ENCODE measurements at regions not wholly inside any gene's neighbourhood (a gene's known extent, or its start where the extent isn't known, plus 50 kb on each side); places are given as distances from the start of the nearest gene placed in this dataset.
"Not testable (repeated sequence)": the region's sequence is repeated elsewhere in the genome, so short reads cannot be mapped to it uniquely, and the experiment has no call there.

DNA sequence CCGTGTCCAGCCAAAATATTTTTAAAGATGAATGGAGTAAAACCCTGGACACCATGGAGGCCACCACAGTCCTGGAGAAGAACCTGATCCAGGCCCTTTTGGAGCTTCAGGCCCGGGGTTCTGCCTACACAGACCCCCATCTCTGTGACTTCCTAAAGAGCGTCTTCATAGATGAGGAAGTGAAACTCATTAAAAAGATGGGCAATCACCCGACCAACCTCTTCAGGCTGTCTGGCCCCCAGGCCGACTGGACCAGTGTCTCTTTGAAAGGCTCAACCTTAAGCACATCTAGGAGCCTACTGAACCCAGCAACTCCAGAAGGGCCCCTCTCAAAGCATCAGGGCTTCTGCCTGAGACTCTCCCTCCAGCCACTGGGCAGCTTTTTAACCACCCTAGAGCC lies 107.9 kb upstream of the FAM174B start:
- DNase-seq (ENCODE audit: low read depth) = no peak

DNA sequence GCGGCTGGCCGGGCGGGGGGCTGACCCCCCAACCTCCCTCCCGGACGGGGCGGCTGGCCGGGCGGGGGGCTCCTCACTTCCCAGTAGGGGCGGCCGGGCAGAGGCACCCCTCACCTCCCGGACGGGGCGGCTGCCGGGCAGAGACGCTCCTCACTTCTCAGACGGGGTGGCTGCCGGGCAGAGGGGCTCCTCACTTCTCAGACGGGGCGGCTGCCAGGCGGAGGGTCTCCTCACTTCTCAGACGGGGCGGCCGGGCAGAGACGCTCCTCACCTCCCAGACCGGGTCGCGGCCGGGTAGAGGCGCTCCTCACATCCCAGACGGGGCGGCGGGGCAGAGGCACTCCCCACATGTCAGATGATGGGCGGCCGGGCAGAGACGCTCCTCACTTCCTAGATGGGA lies 112.6 kb upstream of the FAM174B start:
- DNase-seq (ENCODE audit: low read depth) = not testable (repeated sequence)

- DNase-seq (ENCODE audit: low read depth) = no peak
Observed at GRCh38 chr15:92770641-92771040, 115.1 kb upstream of the FAM174B start.

DNA sequence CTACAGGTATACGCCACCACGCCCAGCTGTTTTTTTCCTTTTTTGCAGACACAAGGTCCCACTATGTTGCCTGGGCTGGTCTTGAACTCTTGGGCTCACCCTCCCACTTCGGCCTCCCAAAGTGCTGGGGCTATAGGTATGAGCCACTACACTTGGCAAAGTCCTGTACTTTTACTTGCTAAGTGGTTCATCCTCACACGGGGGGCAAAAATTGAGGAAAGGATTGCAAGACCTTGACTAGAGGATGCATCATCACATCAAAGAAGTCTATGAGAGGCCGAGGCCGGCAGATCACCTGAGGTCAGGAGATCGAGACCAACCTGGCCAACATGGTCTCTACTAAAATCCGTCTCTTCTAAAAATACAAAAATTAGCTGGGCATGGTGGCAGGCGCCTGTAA lies 116.5 kb upstream of the FAM174B start:
- no peak for DNase-seq (ENCODE audit: low read depth)

GRCh38 chr15:92772626-92773244 lies 117.2 kb upstream of the FAM174B start:
- no peak for DNase-seq (ENCODE audit: low read depth)

DNA sequence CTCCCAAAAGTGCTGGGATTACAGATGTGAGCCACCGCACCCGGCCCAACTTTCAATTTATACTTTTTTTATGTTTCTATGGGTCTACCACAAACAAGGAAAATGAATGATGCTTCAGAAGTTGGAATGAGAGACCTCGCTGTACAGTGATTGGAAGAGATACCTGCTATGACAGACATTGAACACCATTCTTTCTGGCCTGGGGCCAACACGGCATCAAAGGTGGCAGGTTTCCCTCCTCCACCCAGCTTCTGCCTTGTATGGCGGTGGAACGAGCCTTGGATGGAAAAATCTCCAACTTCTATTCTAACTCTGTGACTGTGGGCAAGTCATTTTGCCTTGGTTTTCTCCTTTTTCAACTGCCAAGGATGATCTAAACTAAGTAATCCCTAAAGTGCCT lies 117.8 kb upstream of the FAM174B start:
- DNase-seq (ENCODE audit: low read depth) = no peak

GRCh38 chr15:92779874-92780273 lies 120.2 kb upstream of the CHD2 start:
- no peak for DNase-seq (ENCODE audit: low read depth)

DNA sequence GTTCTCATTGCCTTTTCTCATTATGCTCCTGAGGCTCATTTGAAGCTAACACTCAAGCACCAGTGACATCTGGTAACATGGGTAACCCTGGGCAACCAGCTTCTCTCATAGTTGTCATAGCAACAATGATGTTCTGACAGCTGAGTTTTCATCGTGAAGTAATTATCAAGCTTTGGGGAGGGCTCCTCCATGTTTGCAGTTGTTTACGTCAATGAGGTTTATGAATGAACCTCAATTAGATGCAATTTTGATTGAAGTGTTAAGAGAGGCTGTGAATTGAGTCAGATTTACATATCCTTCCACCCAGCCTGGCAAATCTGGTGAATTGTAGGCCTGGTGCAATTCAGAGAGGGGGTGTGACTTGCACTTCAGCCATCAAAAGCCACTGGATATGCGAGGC lies 119.3 kb upstream of the CHD2 start:
- no peak for DNase-seq (ENCODE audit: low read depth)

GRCh38 chr15:92781925-92782453 lies 118.1 kb upstream of the CHD2 start:
- no peak for DNase-seq (ENCODE audit: low read depth)

- DNase-seq (ENCODE audit: low read depth) = no peak
Observed at GRCh38 chr15:92787116-92787515, 113.0 kb upstream of the CHD2 start.

GRCh38 chr15:92788196-92788595 lies 111.9 kb upstream of the CHD2 start:
- no peak for DNase-seq (ENCODE audit: low read depth)

DNA sequence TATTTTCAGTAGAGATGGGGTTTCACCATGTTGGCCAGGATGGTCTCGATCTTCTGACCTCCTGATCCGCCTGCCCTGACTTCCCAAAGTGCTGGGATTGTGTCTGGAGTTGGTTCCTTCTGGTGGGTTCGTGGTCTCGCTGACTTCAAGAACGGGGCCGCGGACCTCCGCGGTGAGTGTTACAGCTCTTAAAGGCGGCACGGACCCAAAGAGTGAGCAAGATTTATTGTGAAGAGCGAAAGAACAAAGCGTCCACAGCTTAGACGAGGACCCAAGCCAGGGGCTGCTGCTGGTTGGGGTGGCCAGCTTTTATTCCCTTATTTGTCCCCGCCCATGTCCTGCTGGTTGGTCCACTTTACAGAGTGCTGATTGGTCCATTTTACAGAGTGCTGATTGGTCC lies 111.3 kb upstream of the CHD2 start:
- not testable (repeated sequence) for DNase-seq (ENCODE audit: low read depth)

DNA sequence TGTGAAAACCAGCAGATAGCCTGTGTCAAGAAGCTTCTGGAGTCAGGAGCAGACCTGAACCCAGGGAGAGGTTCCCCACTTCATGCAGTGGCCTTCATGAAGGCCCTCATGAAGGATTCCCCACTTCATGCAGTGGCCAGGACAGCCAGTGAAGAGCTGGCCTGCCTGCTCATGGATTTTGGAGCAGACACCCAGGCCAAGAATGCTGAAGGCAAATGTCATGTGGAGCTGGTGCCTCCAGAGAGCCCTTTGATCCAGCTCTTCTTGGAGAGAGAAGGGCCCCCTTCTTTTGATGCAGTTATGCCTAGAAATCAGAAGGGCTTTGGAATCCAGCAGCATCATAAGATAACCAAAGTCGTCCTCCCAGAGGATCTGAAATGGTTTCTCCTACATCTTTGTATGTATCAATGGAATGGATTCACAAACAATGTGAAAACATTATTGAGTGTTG lies 103.9 kb upstream of the CHD2 start:
- DNase-seq (ENCODE audit: low read depth) = no peak

DNA sequence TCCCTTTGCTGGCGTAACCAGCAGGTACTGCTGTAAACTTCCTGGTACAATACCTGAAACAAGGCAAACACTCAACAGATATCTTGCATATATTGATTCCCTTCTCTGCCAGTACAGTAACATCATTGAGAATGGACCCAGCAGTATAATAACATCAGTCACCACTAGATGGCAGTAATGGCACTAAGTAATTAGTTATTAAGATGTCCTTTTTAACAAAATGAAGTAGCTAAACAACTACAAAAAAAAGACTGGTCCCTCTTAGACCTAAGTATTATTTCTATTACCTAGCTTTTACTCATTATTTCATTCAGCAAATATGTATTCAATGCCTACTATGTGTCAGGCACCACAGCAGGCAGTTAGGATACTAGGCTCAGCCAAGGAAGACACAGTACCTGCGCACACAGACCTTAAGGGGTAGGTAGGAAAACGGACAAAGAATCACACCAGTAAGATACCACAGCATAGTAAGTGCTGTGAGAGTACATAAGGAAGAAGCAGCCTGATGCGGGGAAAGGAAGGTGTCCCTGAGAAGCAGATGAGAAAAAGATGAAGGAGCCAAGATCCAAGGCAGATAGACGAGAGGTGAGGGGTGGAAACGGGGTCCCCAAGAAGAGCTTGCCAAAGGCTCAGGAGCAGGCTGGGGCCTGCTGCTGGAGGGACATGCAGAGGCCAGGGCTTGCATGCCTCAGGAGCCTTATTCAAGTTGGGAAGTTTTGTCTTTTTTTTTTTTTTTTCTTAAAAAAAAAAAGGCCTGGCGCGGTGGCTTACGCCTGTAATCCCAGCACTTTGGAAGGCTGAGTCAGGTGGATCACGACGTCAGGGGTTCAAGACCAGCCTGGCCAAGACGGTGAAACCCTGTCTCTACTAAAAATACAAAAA lies 102.7 kb upstream of the CHD2 start:
- DNase-seq (ENCODE audit: low read depth) = peak; percentile 67

- DNase-seq (ENCODE audit: low read depth) = no peak
Observed at GRCh38 chr15:92800013-92800412, 100.1 kb upstream of the CHD2 start.

- DNase-seq (ENCODE audit: low read depth) = not testable (repeated sequence)
Observed at GRCh38 chr15:92800416-92801055, 99.6 kb upstream of the CHD2 start.

DNA sequence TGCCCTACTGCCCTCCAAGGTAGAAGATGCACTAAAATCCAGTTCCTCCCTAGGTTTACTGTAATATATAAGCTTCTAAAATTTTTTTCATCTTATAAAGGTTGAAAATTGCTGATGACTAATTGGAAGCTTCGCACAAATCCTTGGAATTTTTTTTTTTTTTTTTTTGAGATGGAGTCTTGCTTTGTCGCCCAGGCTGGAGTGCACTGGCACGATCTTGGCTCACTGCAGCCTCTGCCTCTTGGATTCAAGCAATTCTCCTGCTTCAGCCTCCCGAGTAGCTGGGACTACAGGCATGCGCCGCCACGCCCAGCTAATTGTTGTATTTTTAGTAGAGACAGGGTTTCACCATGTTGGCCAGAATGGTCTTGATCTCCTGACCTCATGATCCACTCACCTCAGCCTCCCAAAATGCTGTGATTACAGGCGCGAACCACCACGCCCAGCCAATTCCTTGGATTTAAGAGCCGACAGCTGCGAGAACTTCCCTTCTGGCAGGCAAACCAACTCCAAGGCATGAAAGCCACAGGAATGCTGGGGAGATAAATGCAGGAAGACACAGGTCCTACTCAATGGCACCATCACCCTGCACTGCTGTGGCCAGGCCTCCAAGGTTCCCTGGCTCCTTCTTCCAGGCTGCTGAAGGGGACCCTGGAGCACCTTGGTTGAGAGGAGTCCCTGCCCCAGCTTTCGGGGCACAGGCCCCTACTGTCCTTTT lies 98.9 kb upstream of the CHD2 start:
- DNase-seq (ENCODE audit: low read depth) = peak; percentile 95

- peak; percentile 96 for DNase-seq (ENCODE audit: low read depth)
Observed at GRCh38 chr15:92801774-92802464, 98.2 kb upstream of the CHD2 start.

DNA sequence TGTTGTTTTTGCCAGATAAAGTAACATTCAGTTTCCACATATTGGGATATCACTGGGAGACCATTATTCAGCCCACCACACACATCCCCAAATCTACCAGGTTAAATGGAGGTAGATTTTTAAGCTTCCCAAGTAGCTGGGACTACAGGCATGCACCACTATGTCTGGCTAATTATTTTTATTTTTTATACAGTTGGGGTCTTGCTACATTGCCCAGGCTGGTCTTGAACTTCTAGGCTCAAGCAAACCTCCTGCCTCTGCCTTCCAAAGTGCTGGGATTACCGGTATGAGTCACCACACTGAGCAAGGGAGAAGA lies 96.6 kb upstream of the CHD2 start:
- DNase-seq (ENCODE audit: low read depth) = no peak

- peak; percentile 100 for DNase-seq (ENCODE audit: low read depth)
Observed at GRCh38 chr15:92803852-92804609, 96.1 kb upstream of the CHD2 start.

GRCh38 chr15:92804610-92804936 lies 95.6 kb upstream of the CHD2 start:
- DNase-seq (ENCODE audit: low read depth) = not testable (repeated sequence)

All from amniotic epithelial cell (primary cell).